CD4-positive, alpha-beta T cell treated with Interferon alpha-2 for 1 hour (primary cell): ENCODE measurements at regions not wholly inside any gene's neighbourhood (a gene's known extent, or its start where the extent isn't known, plus 50 kb on each side); places are given as distances from the start of the nearest gene placed in this dataset.
"Not testable (repeated sequence)": the region's sequence is repeated elsewhere in the genome, so short reads cannot be mapped to it uniquely, and the experiment has no call there.

ENCODE experiments used
- DNase-seq, 2 donors: peaks; one replicate each; pipeline ENCODE4 v3.0.0-alpha.2; 2020 to 2022

DNA sequence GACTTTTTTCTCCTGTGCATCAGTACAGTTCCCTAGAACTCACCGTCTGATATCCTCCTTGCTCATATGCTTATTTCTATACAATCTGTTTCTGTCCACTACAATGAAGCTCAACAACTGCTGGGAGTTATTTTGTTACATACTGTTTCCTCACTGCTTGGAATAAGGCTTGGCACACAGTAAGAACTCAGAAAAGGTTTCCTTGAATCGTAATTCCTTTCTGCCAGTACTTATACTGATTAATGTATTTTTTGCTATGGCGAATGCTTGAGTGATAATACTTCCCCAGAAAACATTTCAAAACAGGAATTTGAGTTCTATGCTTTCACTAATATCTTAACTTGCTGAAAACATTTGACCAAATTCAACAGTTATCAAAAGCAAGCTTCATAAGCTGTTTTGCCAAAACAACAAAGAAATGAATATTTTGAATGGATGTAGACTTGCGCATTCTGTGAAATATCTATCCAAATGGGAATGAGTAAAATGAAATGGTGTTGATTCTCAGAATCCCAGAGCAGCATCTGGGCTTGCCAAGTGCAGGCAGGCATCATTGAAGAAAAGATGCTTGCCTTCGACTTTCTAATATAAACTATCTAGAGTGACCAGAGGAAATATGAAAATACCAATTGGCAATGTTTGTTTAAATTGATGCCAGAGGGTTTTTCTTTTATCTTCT lies 286.3 kb downstream of the RAP2B start:
- no peak for DNase-seq

DNA sequence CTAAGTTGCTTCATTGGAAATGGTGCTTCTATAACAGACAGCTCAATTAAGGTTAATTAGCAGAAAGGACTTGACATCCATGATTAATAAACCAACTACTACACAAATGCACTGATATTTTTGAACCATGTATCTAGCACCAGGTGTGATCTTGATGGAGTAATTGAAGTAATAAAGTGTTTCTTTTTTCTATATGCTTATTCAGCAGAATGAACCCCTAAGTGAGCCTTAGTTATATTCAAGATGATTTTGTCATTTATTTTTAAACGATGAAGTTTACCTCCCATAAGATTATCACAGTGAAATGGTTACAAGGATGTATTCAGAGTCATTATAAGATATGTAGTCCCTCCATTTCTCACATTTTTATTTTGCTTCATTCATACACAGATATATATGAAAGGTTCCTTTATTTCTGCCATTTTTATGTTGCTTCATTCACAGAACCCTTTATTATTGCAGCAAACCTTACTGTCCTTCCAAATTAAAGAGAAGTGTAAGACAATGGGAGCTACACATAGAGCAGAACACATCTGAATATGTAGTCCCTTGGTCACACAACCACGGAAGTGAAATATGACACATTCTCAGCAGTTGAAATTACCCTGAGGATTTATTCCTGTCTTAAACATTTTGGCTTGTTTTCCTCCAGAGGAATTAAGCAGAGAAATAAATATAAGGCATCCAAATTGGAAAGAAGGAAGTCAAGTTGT lies 295.0 kb downstream of the RAP2B start:
- no peak for DNase-seq

GRCh38 chr3:153458881-153459280 lies 296.9 kb downstream of the RAP2B start:
- no peak for DNase-seq

DNA sequence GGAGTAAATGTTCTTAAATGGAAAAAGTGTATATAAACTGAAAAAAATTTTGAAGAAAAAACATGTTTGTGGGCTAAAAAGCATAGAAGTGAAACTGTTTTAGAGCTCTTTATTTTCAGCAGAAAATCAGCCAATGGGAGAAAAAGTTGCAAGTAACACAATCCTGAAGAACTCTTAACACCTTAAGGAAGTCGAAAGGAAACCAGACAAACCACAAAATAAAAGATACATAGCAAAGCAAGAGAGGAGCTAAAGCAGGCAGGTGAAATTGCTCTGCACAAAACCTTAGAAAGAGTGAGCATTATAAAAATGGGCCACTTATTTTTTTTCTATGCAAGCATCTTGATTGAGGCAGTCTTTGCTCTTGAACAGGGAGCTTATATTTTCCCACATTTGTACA lies 300.5 kb downstream of the RAP2B start:
- DNase-seq: peak in 1 of 2 donors; percentile 38

DNA sequence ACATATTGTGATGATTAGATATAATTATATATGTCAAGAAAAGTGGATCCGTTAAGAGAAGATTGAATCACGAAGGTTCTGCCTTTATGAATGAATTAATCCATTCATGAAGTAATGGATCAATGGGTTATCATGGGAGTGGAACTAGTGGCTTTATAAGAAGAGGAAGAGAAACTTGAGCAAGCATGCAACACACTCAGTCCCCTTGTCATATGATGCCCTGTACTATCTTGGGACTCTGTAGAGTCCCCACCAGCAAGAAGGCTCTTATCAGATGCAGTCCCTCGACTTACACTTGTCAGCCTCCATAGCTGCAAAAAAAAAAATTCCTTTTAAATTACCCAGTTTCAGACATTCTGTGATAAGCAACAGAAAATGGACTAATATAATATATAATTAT lies 301.9 kb downstream of the RAP2B start:
- no peak for DNase-seq

DNA sequence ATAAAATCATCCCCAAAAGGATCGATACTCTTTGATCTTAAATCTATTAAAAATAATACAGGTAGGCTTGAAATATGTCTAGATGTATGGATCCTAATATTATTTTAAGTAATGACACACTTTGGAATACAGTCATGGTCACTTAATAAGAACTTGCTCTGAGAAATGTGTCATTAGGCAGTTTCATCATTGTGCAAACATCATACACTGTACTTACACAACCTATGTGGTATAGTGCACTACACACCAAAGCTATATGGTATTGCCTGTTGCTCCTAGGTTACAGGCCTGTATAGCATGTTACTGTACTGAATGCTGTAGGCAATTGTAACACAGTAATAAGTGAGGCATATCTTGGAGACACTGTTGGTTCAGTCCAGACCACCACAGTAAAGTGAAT lies 307.1 kb downstream of the RAP2B start:
- no peak for DNase-seq

DNA sequence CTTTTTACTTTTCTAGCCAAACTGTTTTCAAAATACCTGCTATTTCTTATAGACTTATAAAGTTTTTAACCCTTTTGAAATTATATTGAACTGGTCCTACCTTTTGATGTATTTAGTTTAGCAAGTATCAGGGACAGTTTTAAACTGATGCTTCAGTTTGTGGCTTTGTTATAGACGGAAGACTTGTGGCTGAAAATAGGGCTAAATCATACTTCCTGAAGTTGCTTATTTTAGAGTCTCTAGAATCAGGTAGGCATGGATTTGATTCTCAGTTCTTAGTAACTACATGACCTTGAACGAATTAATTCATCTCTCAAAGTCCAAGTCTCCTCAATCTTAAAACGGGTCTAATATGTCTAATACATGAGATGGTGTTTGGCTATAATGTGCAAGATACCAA lies 322.8 kb downstream of the RAP2B start:
- DNase-seq: no peak

DNA sequence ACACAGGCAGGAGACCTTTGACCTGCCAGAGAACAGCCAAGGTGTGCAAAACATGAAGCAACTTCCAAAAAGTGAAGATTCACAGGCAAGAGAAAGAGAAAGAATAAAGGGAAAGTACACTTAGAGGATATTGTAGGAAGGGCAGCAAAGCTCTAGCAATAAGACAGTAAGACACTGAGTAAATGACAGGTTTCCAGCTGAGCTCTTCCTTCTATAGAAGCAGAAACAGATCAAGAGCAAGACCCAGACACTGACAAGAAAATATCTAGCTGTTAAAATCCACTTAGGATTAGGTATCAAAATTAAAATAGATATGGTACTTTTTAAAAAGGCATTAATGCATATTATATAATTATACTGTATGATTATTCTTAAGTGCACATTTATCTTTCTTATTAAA lies 333.4 kb downstream of the RAP2B start:
- no peak for DNase-seq

GRCh38 chr3:153502682-153503081 lies 340.7 kb downstream of the RAP2B start:
- no peak for DNase-seq

DNA sequence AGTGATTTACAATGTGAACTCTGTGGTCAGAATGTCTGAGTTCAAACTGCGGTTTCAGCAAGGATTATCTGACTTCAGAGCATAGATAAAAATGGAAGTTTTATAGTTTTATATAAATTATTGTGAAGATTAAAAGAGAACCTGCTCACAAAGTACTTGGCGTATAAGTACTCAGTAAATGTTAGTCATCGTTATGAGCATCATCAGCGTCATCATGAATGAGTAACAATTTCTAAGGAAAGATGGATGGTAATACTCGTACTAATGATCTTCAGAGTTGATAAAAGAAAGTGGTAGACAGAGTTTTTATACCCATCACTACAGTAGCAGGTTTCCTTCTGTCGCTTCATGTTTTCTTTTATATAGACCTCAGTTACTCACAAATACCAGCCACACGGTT lies 341.8 kb downstream of the RAP2B start:
- DNase-seq: no peak

DNA sequence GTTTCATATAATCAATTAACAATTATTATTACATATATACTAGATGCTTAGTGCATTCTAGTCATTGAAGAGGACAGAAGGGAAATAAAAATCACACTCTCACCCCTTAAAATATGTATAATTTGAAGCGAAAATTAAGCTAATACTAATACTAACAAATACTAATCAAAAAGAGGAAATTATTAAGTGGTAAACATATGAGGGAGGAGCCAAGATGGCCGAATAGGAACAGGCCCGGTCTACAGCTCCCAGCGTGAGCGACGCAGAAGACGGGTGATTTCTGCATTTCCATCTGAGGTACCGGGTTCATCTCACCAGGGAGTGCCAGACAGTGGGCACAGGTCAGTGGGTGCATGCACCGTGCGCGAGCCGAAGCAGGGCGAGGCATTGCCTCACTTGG lies 344.2 kb downstream of the RAP2B start:
- not testable (repeated sequence) for DNase-seq

GRCh38 chr3:153506686-153507085 lies 344.7 kb downstream of the RAP2B start:
- DNase-seq: not testable (repeated sequence)

DNA sequence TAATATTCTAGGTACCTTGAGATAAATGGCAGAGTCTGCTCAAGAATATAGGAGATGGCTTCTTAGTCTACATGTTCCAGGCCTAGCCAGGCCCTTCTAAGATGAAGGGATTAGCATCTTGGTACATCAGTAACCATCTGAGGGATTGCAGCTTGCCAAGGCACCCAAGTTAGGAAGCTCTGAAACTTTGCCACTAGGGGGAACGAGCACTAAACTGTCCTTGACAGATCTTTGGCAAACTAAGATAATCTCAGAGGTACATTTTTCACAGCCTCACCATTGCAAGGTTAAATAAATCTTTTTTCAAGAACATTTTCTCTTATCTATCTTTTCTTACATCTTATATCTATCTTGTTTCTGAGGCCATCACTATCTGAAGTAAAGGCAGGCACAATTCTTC lies 351.2 kb downstream of the RAP2B start:
- DNase-seq: peak in 1 of 2 donors; percentile 27

DNA sequence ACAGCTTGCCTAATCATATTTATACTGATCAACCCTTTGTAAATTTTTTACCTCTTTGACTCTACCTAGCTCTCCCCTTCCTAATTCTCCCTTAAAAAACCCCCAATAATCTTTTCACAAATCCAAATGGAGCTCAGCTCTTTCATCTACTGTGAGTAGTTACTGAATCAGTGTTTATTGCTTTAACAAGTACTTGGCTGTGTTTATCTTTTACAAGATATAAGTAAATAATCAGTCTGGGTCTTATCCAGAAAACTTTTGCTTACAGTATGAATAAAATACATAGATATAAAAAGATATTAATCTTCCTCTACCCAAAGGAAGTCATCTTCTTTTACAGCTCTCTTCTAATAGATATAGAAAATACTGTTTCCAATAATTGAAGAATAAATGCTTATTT lies 366.4 kb downstream of the RAP2B start:
- DNase-seq: no peak

- DNase-seq: no peak
Observed at GRCh38 chr3:153539263-153539662, 377.2 kb downstream of the RAP2B start.

GRCh38 chr3:153545471-153545870 lies 383.4 kb downstream of the RAP2B start:
- DNase-seq: no peak

GRCh38 chr3:153547970-153548369 lies 385.9 kb downstream of the RAP2B start:
- no peak for DNase-seq

DNA sequence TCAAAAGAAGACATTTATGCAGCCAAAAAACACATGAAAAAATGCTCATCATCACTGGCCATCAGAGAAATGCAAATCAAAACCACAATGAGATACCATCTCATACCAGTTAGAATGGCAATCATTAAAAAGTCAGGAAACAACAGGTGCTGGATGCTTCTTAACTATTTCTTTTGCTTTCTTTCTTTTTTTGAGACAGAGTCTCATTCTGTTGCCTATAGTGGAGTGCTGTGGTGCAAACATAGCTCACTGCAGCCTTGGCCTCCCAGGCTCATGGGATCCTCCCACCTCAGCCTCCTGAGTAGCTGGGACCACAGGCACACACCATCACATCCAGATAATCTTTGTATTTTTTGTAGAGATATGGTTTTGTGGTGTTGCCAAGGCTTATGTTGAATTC lies 387.7 kb downstream of the RAP2B start:
- DNase-seq: not testable (repeated sequence)

DNA sequence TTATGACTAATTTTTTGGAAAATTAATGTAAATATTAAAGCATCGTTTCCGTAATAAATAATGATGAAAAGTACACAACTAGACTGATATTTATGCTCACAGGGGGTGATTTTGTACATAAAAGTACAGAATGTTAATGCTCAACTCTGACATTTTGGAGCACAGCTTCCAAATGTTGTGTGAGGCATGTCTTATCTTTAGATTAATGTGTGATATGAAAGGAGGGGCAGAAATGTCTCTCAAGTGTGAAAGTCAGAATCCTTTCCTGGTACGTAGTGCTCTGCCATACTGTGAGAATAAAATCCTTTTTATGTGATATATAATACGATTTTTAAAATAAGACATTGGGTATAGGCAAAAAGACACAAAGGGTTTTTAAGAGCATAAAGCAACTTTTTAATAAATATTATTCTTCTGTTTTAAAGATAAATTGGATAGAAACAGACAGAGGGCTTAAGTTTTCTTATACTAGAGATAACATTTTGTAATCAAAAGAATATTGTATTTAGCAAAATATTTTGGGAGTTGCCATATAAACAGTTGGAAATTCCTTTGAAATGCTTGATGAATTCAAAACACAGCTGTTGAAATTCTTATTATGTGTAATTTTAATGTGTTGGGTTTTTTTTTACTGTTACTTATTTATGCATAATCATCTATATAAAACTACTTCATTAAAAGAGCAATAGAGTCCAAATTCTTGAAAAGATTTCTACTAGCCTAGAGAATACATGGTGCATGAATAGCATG lies 389.7 kb downstream of the RAP2B start:
- DNase-seq: no peak

- peak in 1 of 2 donors; percentile 10 for DNase-seq
Observed at GRCh38 chr3:153552887-153553604, 391.0 kb downstream of the RAP2B start.

DNA sequence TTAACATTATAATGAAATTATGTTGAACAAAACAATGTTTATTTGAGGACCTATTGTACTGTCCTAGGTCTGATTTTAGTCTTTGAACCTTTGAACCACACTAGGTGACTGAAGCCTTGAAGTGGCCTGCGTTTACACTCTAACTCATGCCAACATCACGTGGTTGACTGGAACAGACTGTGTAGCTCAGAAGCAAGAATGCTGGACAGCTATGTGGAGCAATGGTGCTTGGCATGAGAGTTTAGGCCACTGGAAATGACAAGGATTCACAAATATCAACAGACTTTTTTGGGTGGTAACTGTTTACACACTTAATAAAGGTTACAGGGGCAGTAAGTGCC lies 391.5 kb downstream of the RAP2B start:
- no peak for DNase-seq

GRCh38 chr3:153555919-153556318 lies 393.9 kb downstream of the RAP2B start:
- no peak for DNase-seq

GRCh38 chr3:153559366-153559765 lies 397.3 kb downstream of the RAP2B start:
- DNase-seq: not testable (repeated sequence)
